Fibroblast of pulmonary artery (primary cell): ENCODE measurements at regions not wholly inside any gene's neighbourhood (a gene's known extent, or its start where the extent isn't known, plus 50 kb on each side); places are given as distances from the start of the nearest gene placed in this dataset.

ENCODE experiments used
- DNase-seq: peaks from one replicate; pipeline ENCODE4 v3.0.0-alpha.2; 2010; ENCODE audit warnings: low read depth
- H3K4me3 ChIP-seq: replicated peaks from 2 replicates; pipeline ENCODE4 v1.5.1; 2011; ENCODE audit warnings: low read depth, mild to moderate bottlenecking, control low read depth, low read length, moderate library complexity
- CTCF ChIP-seq: IDR thresholded peaks from 2 replicates; pipeline ENCODE4 v1.5.1; 2011; ENCODE audit warnings: mild to moderate bottlenecking, control low read depth, low read length, inconsistent platforms; ENCODE audit errors: missing control alignments

- TF ChIP-seq CTCF = no peak
- H3K4me3 ChIP-seq = no peak overlapping the region
- no peak for DNase-seq
Measured at GRCh38 chr5:171523781-171524180, 104.3 kb downstream of the FGF18 start.

- H3K4me3 ChIP-seq = no peak overlapping the region
- no peak for DNase-seq
Measured at GRCh38 chr5:171524466-171524865, 105.0 kb downstream of the FGF18 start.

DNA sequence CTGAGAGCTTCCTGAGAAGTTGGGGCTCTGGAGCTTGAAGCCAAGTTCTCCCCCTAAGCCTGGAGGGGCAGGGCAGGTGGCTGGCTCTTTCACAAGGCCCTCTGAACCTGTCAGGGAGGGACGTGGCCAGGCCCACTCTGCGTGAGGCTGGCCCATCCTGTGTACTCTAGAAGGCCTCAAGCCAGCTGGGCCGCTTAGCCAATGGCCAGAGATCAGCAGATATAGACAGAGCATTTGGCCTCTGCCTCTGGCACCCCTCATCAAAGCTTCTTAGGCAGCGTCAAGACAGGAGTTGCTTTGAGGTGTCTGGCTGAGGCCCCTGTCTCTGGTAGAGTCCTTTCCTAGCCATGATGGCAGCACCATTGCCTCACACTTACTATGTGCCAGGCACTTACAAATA is 105.6 kb downstream of the FGF18 start:
- no peak for TF ChIP-seq CTCF
- DNase-seq = no peak
- H3K4me3 ChIP-seq = no peak overlapping the region

More at GRCh38 chr5:171524466-171524865, 105.0 kb downstream of the FGF18 start:
- no peak for TF ChIP-seq CTCF

GRCh38 chr5:171528036-171528435 is 108.6 kb downstream of the FGF18 start:
- DNase-seq = no peak
- no peak for TF ChIP-seq CTCF
- H3K4me3 ChIP-seq = no peak overlapping the region

DNA sequence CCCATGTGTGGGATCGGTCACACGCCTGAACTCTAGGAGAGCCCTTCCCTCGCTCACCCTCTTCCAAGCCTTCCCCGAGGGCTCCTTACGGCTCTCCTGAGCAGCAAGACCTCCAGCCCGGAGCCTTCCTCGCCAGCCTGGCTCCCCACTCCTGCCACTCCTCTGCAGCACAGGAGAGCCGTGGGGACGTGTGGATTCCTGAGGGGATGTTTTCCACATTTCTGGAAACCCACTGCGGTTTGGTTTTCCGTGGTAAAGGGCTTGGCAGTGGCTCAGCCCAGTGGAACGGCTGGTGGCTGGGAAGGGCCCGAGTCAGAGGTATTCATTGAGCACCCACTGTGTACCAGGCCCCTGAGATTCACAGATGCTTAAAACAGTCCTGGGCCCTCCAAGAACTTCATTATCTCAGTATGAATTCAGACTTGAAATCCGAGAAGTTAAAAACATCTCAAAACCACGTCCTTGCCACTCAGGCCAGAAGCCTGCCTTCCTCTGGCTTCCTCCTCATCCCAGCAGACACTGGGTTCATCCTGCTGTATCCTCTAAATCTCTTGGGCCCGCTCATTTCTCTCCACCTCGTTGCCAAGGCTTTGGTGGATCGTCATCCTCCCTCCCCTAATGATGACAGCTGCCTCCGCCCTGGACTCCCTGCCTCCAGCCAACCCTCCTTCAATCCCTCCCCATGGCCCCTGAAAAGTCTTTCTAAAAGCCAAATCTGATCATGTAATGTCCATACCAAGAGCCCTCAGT is 109.6 kb downstream of the FGF18 start:
- TF ChIP-seq CTCF = no peak
- H3K4me3 ChIP-seq = no peak overlapping the region
- no peak for DNase-seq

DNA sequence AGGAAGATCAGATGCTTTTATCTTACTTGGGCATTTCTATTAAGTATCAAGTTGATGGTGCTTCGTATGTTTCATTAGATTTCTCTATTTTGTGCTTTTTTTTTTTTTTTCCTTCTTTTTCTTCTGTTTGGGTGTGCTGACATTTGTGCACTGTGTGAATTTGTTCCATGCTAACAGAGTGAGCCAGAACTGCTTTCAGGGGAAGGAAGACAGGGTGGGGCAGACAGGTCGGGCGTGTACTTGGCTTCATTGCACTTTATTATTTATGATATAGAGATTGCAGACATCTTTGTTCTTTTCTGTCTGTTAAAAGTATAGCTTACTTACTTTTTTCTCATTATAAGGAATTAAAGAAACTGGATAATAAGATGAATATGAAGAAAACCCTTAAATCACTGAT is 112.2 kb downstream of the FGF18 start:
- H3K4me3 ChIP-seq = no peak overlapping the region
- no peak for DNase-seq
- no peak for TF ChIP-seq CTCF

- TF ChIP-seq CTCF = no peak
- no peak for DNase-seq
- no peak overlapping the region for H3K4me3 ChIP-seq
Measured at GRCh38 chr5:171533153-171533552, 113.7 kb downstream of the FGF18 start.
